K562 (cell line): ENCODE measurements at regions not wholly inside any gene's neighbourhood (a gene's known extent, or its start where the extent isn't known, plus 50 kb on each side); places are given as distances from the start of the nearest gene placed in this dataset.

Experiments
- ATAC-seq: fragments of 200-7000 bp; cut with Tn5 transposase; 3 replicates; pipeline ENCODE4 v1.9.1; 2020; ENCODE audit warnings: moderate library complexity
- BruUV-seq: library from RNA; stranded (reverse); fragments of 400-500 nt; replicated peaks from 2 replicates; lab custom pipeline; 2021; lab: Mats Ljungman, UMichigan
- CTCF ChIA-PET: fragments of 300-600 bp; formaldehyde crosslinking; extraction: SDS; loops from one replicate; lab custom pipeline; 2021; ENCODE audit warnings: low intra/inter-chr PET ratio; lab: Yijun Ruan, JAX
- POLR2A ChIA-PET: fragments of 300-600, 350-650 bp; sonication (Branson Sonifier 250); formaldehyde crosslinking; extraction: SDS; loops from one replicate; lab custom pipeline; 2021; ENCODE audit warnings: antibody characterized with exemption, inconsistent platforms; lab: Yijun Ruan, JAX
- DNase-seq, 4 experiments: peaks; one replicate each; pipeline versions ENCODE4 v3.0.0 to v3.0.0-alpha.2; 2011 to 2018; ENCODE audit warnings: low spot score in 3 of 4, mixed read lengths in 3 of 4; ENCODE audit errors: extremely low read depth in 1 of 4
- FAIRE-seq: peaks from 2 replicates; lab custom pipeline; 2011; peaks lifted over from hg19 to GRCh38; lab: Jason Lieb, UNC
- H2AFZ ChIP-seq: 2 replicates; pipeline ENCODE4 v1.6.0; 2011; ENCODE audit warnings: low read depth, low read length, control low read depth, inconsistent platforms
- H3K27ac ChIP-seq: fragments of 200-600 bp; 3 replicates; pipeline ENCODE4 v1.8.0; 2011; ENCODE audit warnings: low read depth, mild to moderate bottlenecking, control low read depth, inconsistent platforms, low read length, moderate library complexity, mixed read lengths; ENCODE audit errors: extremely low read depth
- H3K27me3 ChIP-seq, 2 experiments: fragments of 300-600 bp in 1 of 2; 2 replicates in 1 of 2; 3 replicates in 1 of 2; pipeline versions ENCODE4 v1.6.0 to v1.8.0; 2011; ENCODE audit warnings: inconsistent platforms in 2 of 2, low read length in 2 of 2, mild to moderate bottlenecking in 1 of 2, mixed read lengths in 1 of 2, moderate library complexity in 1 of 2; ENCODE audit not compliant: control insufficient read depth in 2 of 2, insufficient read depth in 2 of 2
- H3K36me3 ChIP-seq: fragments of 300-600 bp; 3 replicates; pipeline ENCODE4 v1.8.0; 2011; ENCODE audit warnings: mild to moderate bottlenecking, low read length, inconsistent platforms; ENCODE audit not compliant: control insufficient read depth, insufficient read depth
- H3K4me1 ChIP-seq, 2 experiments: fragments of 200-600 bp in 1 of 2; replicated peaks in 1 of 2; 2 replicates in 1 of 2; 3 replicates in 1 of 2; pipeline versions ENCODE4 v1.5.1 to v1.8.0; 2011; ENCODE audit warnings: inconsistent platforms in 2 of 2, low read length in 2 of 2, mild to moderate bottlenecking in 1 of 2, mixed read lengths in 1 of 2, moderate library complexity in 1 of 2; ENCODE audit not compliant: control insufficient read depth in 2 of 2, insufficient read depth in 2 of 2
- H3K4me2 ChIP-seq: 2 replicates; pipeline ENCODE4 v1.6.1; 2011; ENCODE audit warnings: low read length, control low read depth, inconsistent platforms, mixed read lengths; ENCODE audit not compliant: insufficient read depth
- H3K4me3 ChIP-seq: fragments of 200-600 bp; sonication (generic), shearing (Covaris generic); 2 replicates; pipeline ENCODE4 v1.5.1; 2016; ENCODE audit warnings: control low read depth, inconsistent platforms
- H3K79me2 ChIP-seq: fragments of 200-600 bp; 3 replicates; pipeline ENCODE4 v1.8.0; 2011; ENCODE audit warnings: low read length, inconsistent platforms; ENCODE audit not compliant: control insufficient read depth, insufficient read depth
- H3K9ac ChIP-seq, 2 experiments: 2 replicates each; pipeline versions ENCODE4 v1.6.0 to v1.6.1; 2011; ENCODE audit warnings: low read depth in 2 of 2, low read length in 2 of 2, control low read depth in 1 of 2, inconsistent platforms in 1 of 2, mild to moderate bottlenecking in 1 of 2, mixed read lengths in 1 of 2; ENCODE audit not compliant: insufficient read depth in 1 of 2
- H3K9me1 ChIP-seq: one replicate; pipeline ENCODE4 v1.6.0; 2011; ENCODE audit warnings: inconsistent platforms, mild to moderate bottlenecking, low read length, moderate library complexity; ENCODE audit not compliant: control insufficient read depth, insufficient read depth
- H3K9me3 ChIP-seq: replicated peaks from 2 replicates; pipeline ENCODE4 v1.5.1; 2011; ENCODE audit warnings: low read depth, low read length, inconsistent platforms; ENCODE audit not compliant: control insufficient read depth, insufficient read depth
- H4K20me1 ChIP-seq: replicated peaks from 2 replicates; pipeline ENCODE4 v1.6.1; 2011; ENCODE audit warnings: low read length, inconsistent platforms, mixed read lengths; ENCODE audit not compliant: control insufficient read depth, insufficient read depth
- CHAMP1 ChIP-seq: fragments of 450-650 bp; IDR thresholded peaks from 2 replicates; pipeline ENCODE4 v1.6.1; 2016; ENCODE audit warnings: mild to moderate bottlenecking
- CSDE1 ChIP-seq, 2 experiments: fragments of 450-650 bp; IDR thresholded peaks; 2 replicates each; pipeline ENCODE4 v1.6.1; 2016; ENCODE audit warnings: mild to moderate bottlenecking in 1 of 2
- GABPA ChIP-seq: fragments of 200-800 bp; sonication (Bioruptor generic); conservative IDR thresholded peaks from 2 replicates; pipeline ENCODE4 v1.6.1; 2016; ENCODE audit warnings: low read depth, missing genetic modification characterization, missing compliant biosample characterization
- MXI1 ChIP-seq: IDR thresholded peaks from 2 replicates; pipeline ENCODE4 v1.6.1; 2011; ENCODE audit warnings: low read depth, mild to moderate bottlenecking, improper control_type of control experiment, low read length
- NONO ChIP-seq, 2 experiments: fragments of 200-400 bp in 1 of 2; fragments of 450-650 bp in 1 of 2; formaldehyde crosslinking in 1 of 2; IDR thresholded peaks; 2 replicates each; pipeline ENCODE4 v1.6.1; 2017; ENCODE audit warnings: low read depth in 2 of 2, mild to moderate bottlenecking in 2 of 2, moderate library complexity in 2 of 2, low read length in 1 of 2
- ZMIZ1 ChIP-seq, 2 experiments: fragments of 150-350 bp in 1 of 2; IDR thresholded peaks; 2 replicates each; pipeline ENCODE4 v1.6.1; 2012 to 2016; ENCODE audit warnings: low read depth in 2 of 2, low read length in 2 of 2, mild to moderate bottlenecking in 1 of 2, moderate library complexity in 1 of 2
- ZNF436 ChIP-seq: fragments of 250-450, 450-650 bp; sonication (Bioruptor Pico); formaldehyde crosslinking; IDR thresholded peaks from 2 replicates; pipeline ENCODE4 v1.7.0; 2020; ENCODE audit warnings: mild to moderate bottlenecking
- WGBS: fragments of 100-300 bp; shearing (Covaris generic); methylation state at CpG from one replicate; pipeline ENCODE4 v1.1.6; 2016; ENCODE audit warnings: low coverage, mixed read lengths; ENCODE audit not compliant: insufficient coverage; ENCODE audit errors: missing lambda C conversion rate; 5-methylcytosine and 5-hydroxymethylcytosine counted together
- in situ Hi-C: fragments of 300-500 bp; cut with MboI; formaldehyde crosslinking; loops from 4 replicates; pipeline ENCODE4 v1.15.0; 2018; ENCODE audit warnings: inconsistent platforms, mixed read lengths
- intact Hi-C: fragments of 100-400 bp; cut with micrococcal nuclease; formaldehyde crosslinking; loops from 2 replicates; pipeline ENCODE4 v1.14.2; 2022
- TF ChIP-seq, protein P1 (sequence below): fragments of 450-650 bp; formaldehyde crosslinking; IDR thresholded peaks from 2 replicates; pipeline ENCODE4 v1.4.0; 2020; ENCODE audit warnings: mild to moderate bottlenecking, moderate library complexity

- no TSS peak for BruUV-seq
- TF ChIP-seq MXI1 = no peak
- TF ChIP-seq, protein P1, sequence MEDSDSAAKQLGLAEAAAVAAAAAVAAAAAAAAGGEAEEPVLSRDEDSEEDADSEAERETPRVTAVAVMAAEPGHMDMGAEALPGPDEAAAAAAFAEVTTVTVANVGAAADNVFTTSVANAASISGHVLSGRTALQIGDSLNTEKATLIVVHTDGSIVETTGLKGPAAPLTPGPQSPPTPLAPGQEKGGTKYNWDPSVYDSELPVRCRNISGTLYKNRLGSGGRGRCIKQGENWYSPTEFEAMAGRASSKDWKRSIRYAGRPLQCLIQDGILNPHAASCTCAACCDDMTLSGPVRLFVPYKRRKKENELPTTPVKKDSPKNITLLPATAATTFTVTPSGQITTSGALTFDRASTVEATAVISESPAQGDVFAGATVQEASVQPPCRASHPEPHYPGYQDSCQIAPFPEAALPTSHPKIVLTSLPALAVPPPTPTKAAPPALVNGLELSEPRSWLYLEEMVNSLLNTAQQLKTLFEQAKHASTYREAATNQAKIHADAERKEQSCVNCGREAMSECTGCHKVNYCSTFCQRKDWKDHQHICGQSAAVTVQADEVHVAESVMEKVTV (CRISPR knock-in tag) = no peak
- TF ChIP-seq CHAMP1 = no peak
- TF ChIP-seq GABPA (tag) = no peak
- no peak for TF ChIP-seq ZMIZ1 (IDR thresholded peaks at IDR 0.05; ENCODE audit: low read depth in 2 of 2, low read length in 2 of 2)
- no peak for TF ChIP-seq ZNF436
- no peak for TF ChIP-seq CSDE1 (IDR thresholded peaks at IDR 0.05)
- no peak for TF ChIP-seq NONO (IDR thresholded peaks at IDR 0.05; ENCODE audit: low read depth in 2 of 2, low read length in 1 of 2)
- ChIA-PET CTCF (no interaction called here), POLR2A (interaction anchor here (1.2 kb wide), 1 partner anchor 49 kb away, joined by 3 read pairs; no protein-coding TSS in a partner anchor)
- Histone ChIP-seq H3K79me2 (no peaks in the 10 kb centered on the region), H3K4me2 (no peak overlapping the region), H3K4me3 (no peak overlapping the region), H3K9me1 (no peaks in the 10 kb centered on the region), H3K9ac (no peak overlapping the region), H2AFZ (no peak overlapping the region), H3K27ac (no peak overlapping the region), H3K36me3 (no peaks in the 10 kb centered on the region), H4K20me1 (no peaks in the 10 kb centered on the region), H3K9me3 (no peaks in the 10 kb centered on the region), H3K27me3 (peaks cover 7 to 48% of the 10 kb centered on the region in 2 experiments; a peak in 4 of 5 replicates), H3K4me1 (no peaks in the 10 kb centered on the region; a peak in 1 of 5 replicates)
- no peak for ATAC-seq
- DNase-seq = no peak
- intact Hi-C loops = no loop called here
- FAIRE-seq = no peak
- WGBS = 0% methylated on average over 7 of the region's 7 CpGs
- in situ Hi-C loops = no loop called here
Measured at GRCh38 chr14:99342906-99343305, 70.9 kb upstream of the BCL11B start.
